Dermis blood vessel endothelial cell (primary cell): ENCODE measurements at regions not wholly inside any gene's neighbourhood (a gene's known extent, or its start where the extent isn't known, plus 50 kb on each side); places are given as distances from the start of the nearest gene placed in this dataset.

Experiments
- DNase-seq: peaks from one replicate; pipeline ENCODE4 v3.0.0; 2010

GRCh38 chr5:93099902-93100347, 481.1 kb downstream of the NR2F1-AS1 start:
- no peak for DNase-seq

- DNase-seq = no peak
These were observed 484.5 kb downstream of the NR2F1-AS1 start for GRCh38 chr5:93096561-93096960.

- peak; percentile 79 for DNase-seq
These were observed 488.5 kb downstream of the NR2F1-AS1 start for GRCh38 chr5:93092349-93093105.

GRCh38 chr5:93090698-93091097, 490.3 kb downstream of the NR2F1-AS1 start:
- DNase-seq = no peak

GRCh38 chr5:93088592-93089389, 492.2 kb downstream of the NR2F1-AS1 start:
- DNase-seq = no peak

- no peak for DNase-seq
These were observed 493.7 kb downstream of the NR2F1-AS1 start for GRCh38 chr5:93087326-93087725.

GRCh38 chr5:93082981-93083380, 498.0 kb downstream of the NR2F1-AS1 start:
- no peak for DNase-seq

- DNase-seq = no peak
These were observed 502.0 kb downstream of the NR2F1-AS1 start for GRCh38 chr5:93079046-93079445.

GRCh38 chr5:93078082-93079038, 502.7 kb downstream of the NR2F1-AS1 start:
- peak; percentile 98 for DNase-seq

- DNase-seq = no peak
These were observed 504.5 kb downstream of the NR2F1-AS1 start for GRCh38 chr5:93076566-93076965.

GRCh38 chr5:93076096-93076495, 504.9 kb downstream of the NR2F1-AS1 start:
- DNase-seq = no peak

GRCh38 chr5:93073547-93073946, 507.5 kb downstream of the NR2F1-AS1 start:
- DNase-seq = no peak

- DNase-seq = peak; percentile 24
These were observed 508.1 kb downstream of the NR2F1-AS1 start for GRCh38 chr5:93072831-93073459.

GRCh38 chr5:93071710-93072109, 509.3 kb downstream of the NR2F1-AS1 start:
- no peak for DNase-seq

- DNase-seq = no peak
These were observed 510.1 kb downstream of the NR2F1-AS1 start for GRCh38 chr5:93070938-93071337.

GRCh38 chr5:93069276-93069675, 511.7 kb downstream of the NR2F1-AS1 start:
- DNase-seq = no peak

GRCh38 chr5:93062548-93062947, 518.5 kb downstream of the NR2F1-AS1 start:
- DNase-seq = peak; percentile 12

GRCh38 chr5:93058309-93058708, 522.7 kb downstream of the NR2F1-AS1 start:
- no peak for DNase-seq

- no peak for DNase-seq
These were observed 523.7 kb downstream of the NR2F1-AS1 start for GRCh38 chr5:93057311-93057710.

GRCh38 chr5:93055971-93056370, 525.0 kb downstream of the NR2F1-AS1 start:
- no peak for DNase-seq

- no peak for DNase-seq
These were observed 525.5 kb downstream of the NR2F1-AS1 start for GRCh38 chr5:93055561-93055960.
